B cell (primary cell): ENCODE measurements at regions not wholly inside any gene's neighbourhood (a gene's known extent, or its start where the extent isn't known, plus 50 kb on each side); places are given as distances from the start of the nearest gene placed in this dataset.

ENCODE experiments used
- ATAC-seq: fragments of 200-7000 bp; cut with Tn5 transposase; one replicate; pipeline ENCODE4 v1.10.0; 2021; ENCODE audit warnings: low read depth, mild to moderate bottlenecking, moderate number of reproducible peaks, moderate library complexity
- CTCF ChIA-PET: fragments of 350-600 bp; sonication (Branson Sonifier 250); formaldehyde crosslinking; loops from one replicate; lab custom pipeline; 2021; ENCODE audit warnings: antibody characterized with exemption, inconsistent platforms; lab: Charles Lee
- POLR2A ChIA-PET: fragments of 350-600 bp; sonication (Branson Sonifier 250); formaldehyde crosslinking; loops from one replicate; lab custom pipeline; 2021; ENCODE audit warnings: antibody characterized with exemption; lab: Charles Lee
- DNase-seq: peaks from one replicate; pipeline ENCODE4 v3.0.0; 2013
- H2AFZ ChIP-seq: 2 replicates; pipeline ENCODE4 v1.6.1; 2012; ENCODE audit warnings: mild to moderate bottlenecking, low read depth, low read length; ENCODE audit not compliant: insufficient read depth, poor library complexity, severe bottlenecking
- H3K27ac ChIP-seq, 2 donors: 1 replicate in 1 of 2; 2 replicates in 1 of 2; pipeline ENCODE4 v1.5.1; 2012 to 2013; ENCODE audit warnings: low read length in 2 of 2, mild to moderate bottlenecking in 2 of 2, moderate library complexity in 1 of 2
- H3K27me3 ChIP-seq, 4 experiments: fragments of 200-600 bp in 1 of 4; sonication (generic) in 1 of 4; replicated peaks in 1 of 4; 1 replicate in 2 of 4; 2 replicates in 2 of 4; pipeline versions ENCODE4 v1.6.1 to v1.7.0; 2013 to 2016; ENCODE audit warnings: low read length in 3 of 4, mild to moderate bottlenecking in 2 of 4, mixed read lengths in 1 of 4, moderate library complexity in 1 of 4; ENCODE audit not compliant: insufficient read depth in 4 of 4, control insufficient read depth in 3 of 4; ENCODE audit errors: control extremely low read depth in 1 of 4
- H3K36me3 ChIP-seq, 2 experiments: replicated peaks in 1 of 2; 1 replicate in 1 of 2; 2 replicates in 1 of 2; pipeline versions ENCODE4 v1.6.1 to v1.7.1; 2013; ENCODE audit warnings: low read length in 1 of 2; ENCODE audit not compliant: insufficient read depth in 2 of 2, control insufficient read depth in 1 of 2; ENCODE audit errors: control extremely low read depth in 1 of 2, extremely low read depth in 1 of 2
- H3K4me1 ChIP-seq, 2 donors: fragments of 200-600 bp in 1 of 2; sonication (generic) in 1 of 2; 1 replicate in 1 of 2; 2 replicates in 1 of 2; pipeline versions ENCODE4 v1.5.1 to v1.6.1; 2013 to 2017; ENCODE audit warnings: low read length in 2 of 2; ENCODE audit not compliant: control insufficient read depth in 2 of 2, insufficient read depth in 2 of 2
- H3K4me2 ChIP-seq: replicated peaks from 2 replicates; pipeline ENCODE3; 2012; ENCODE audit warnings: mild to moderate bottlenecking, low read depth, low read length; ENCODE audit not compliant: poor library complexity, severe bottlenecking
- H3K4me3 ChIP-seq, 5 experiments: fragments of 200-600 bp in 1 of 5; sonication (generic) in 1 of 5; 1 replicate in 3 of 5; 2 replicates in 2 of 5; pipeline versions ENCODE4 v1.5.1 to v1.7.0; 2011 to 2016; ENCODE audit warnings: low read length in 4 of 5, mild to moderate bottlenecking in 4 of 5, low read depth in 2 of 5, control low read depth in 1 of 5, moderate library complexity in 1 of 5; ENCODE audit not compliant: insufficient read depth in 1 of 5; ENCODE audit errors: control extremely low read depth in 1 of 5, extremely low read depth in 1 of 5
- H3K79me2 ChIP-seq: fragments of 200-600 bp; sonication (generic); one replicate; pipeline ENCODE4 v1.6.0; 2016; ENCODE audit warnings: low read length; ENCODE audit not compliant: control insufficient read depth, insufficient read depth
- H3K9ac ChIP-seq: fragments of 200-600 bp; sonication (generic); 2 replicates; pipeline ENCODE4 v1.6.1; 2017; ENCODE audit warnings: mild to moderate bottlenecking, low read length, moderate library complexity
- H3K9me3 ChIP-seq, 3 donors: one replicate each; pipeline versions ENCODE4 v1.6.1 to v1.7.1; 2013; ENCODE audit warnings: low read length in 2 of 3; ENCODE audit not compliant: control insufficient read depth in 2 of 3, insufficient read depth in 1 of 3; ENCODE audit errors: control extremely low read depth in 1 of 3
- H4K20me1 ChIP-seq: 2 replicates; pipeline ENCODE4 v1.6.0; 2012; ENCODE audit warnings: mild to moderate bottlenecking, low read length; ENCODE audit not compliant: insufficient read depth, control insufficient read depth, poor library complexity, severe bottlenecking
- H3K27ac Mint-ChIP-seq: one replicate; pipeline ENCODE4 v1.8.0; 2021; ENCODE audit warnings: mixed read lengths
- H3K27me3 Mint-ChIP-seq: one replicate; pipeline ENCODE4 v1.8.0; 2021; ENCODE audit warnings: mixed read lengths
- H3K4me1 Mint-ChIP-seq: one replicate; pipeline ENCODE4 v1.8.0; 2021; ENCODE audit warnings: mixed read lengths
- H3K4me3 Mint-ChIP-seq: one replicate; pipeline ENCODE4 v1.8.0; 2021; ENCODE audit warnings: mixed read lengths
- H3K9me3 Mint-ChIP-seq: one replicate; pipeline ENCODE4 v1.8.0; 2022; ENCODE audit warnings: mixed read lengths; ENCODE audit not compliant: insufficient read depth
- CTCF ChIP-seq: fragments of 200-600 bp; IDR thresholded peaks from one replicate; pipeline ENCODE4 v1.8.0; 2022; ENCODE audit warnings: antibody characterized with exemption, mild to moderate bottlenecking
- EZH2 ChIP-seq: IDR thresholded peaks from 2 replicates; pipeline ENCODE4 v1.6.1; 2012; ENCODE audit warnings: borderline replicate concordance, low read depth, mild to moderate bottlenecking, moderate library complexity, low read length; ENCODE audit not compliant: insufficient read depth, poor library complexity, severe bottlenecking
- WGBS: methylation state at CpG from one replicate; pipeline ENCODE4 v1.1.5; 2013; ENCODE audit warnings: missing lambda C conversion rate; ENCODE audit not compliant: insufficient coverage; 5-methylcytosine and 5-hydroxymethylcytosine counted together
- intact Hi-C: fragments of 100-400 bp; cut with micrococcal nuclease; formaldehyde crosslinking; loops from one replicate; pipeline ENCODE4 v1.10.0; 2022

DNA sequence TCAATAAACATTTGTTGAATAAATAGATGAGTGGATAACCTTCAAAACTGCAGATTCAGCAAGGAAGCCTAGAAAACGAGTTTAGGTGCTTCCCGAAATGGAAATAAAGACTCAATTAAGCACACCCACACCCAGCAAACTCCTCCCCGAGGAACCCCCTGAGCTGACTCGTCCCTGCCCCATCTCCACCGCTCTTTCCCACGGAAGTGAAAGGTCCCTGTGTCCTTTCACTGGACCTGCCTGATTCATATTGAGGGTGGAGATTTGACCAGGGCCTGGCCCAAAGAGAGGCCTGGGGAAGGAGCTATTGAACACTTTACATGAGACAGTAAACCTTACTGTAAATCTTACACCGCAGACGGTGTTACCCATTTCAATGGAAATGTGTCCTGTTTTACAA lies 129.1 kb downstream of the CPZ start:
- Mint-ChIP-seq H3K9me3 (no peaks in the 10 kb centered on the region), H3K4me1 (no peaks in the 10 kb centered on the region)

DNA sequence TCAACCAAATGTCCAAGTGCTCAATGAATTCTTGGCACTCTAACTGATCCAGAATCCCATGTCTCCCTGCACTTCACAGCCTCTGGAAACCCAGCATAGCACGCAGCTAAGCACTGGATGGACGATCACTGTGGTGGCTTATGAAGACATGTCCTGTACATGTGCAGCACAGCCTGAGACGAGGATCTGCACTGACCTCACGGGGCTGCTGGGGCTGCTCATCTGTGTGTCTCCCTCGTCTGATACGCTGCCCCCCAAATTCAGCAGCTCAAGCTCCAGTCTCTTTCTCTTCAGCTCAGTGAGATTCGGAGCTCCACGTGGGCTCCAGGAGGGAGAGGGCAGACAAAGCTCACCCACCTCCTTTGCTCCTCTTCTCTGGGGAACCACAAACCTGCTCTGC lies 126.9 kb downstream of the CPZ start:
- H3K9ac ChIP-seq = no peak overlapping the region
- no peak for ATAC-seq
- H3K9me3 Mint-ChIP-seq = peaks cover 5% of the 10 kb centered on the region
- no peaks in the 10 kb centered on the region for H3K27me3 Mint-ChIP-seq
- no peak overlapping the region for H3K4me2 ChIP-seq
- no peaks in the 10 kb centered on the region for H4K20me1 ChIP-seq
- no peaks in the 10 kb centered on the region for H3K4me1 Mint-ChIP-seq
- H3K79me2 ChIP-seq = no peaks in the 10 kb centered on the region
- 84% methylated on average over 8 of the region's 8 CpGs for WGBS
- CTCF ChIA-PET = no interaction called here
- POLR2A ChIA-PET = no interaction called here
- H3K4me3 Mint-ChIP-seq = no peak overlapping the region
- no peak for DNase-seq
- no peak overlapping the region for H3K4me3 ChIP-seq
- H3K27ac ChIP-seq = no peak overlapping the region
- no peaks in the 10 kb centered on the region for H3K4me1 ChIP-seq
- no peaks in the 10 kb centered on the region for H3K27me3 ChIP-seq
- no peak overlapping the region for H2AFZ ChIP-seq
- intact Hi-C loops = no loop called here
- peaks cover 0 to 12% (median 0%) of the 10 kb centered on the region in 3 donors for H3K9me3 ChIP-seq
- H3K27ac Mint-ChIP-seq = no peak overlapping the region
- TF ChIP-seq EZH2 = no peak
- no peak for TF ChIP-seq CTCF
- no peaks in the 10 kb centered on the region for H3K36me3 ChIP-seq

More for the DNA sequence above, 129.1 kb downstream of the CPZ start:
- Histone ChIP-seq H3K79me2 (no peaks in the 10 kb centered on the region), H3K4me2 (no peak overlapping the region), H3K27ac (no peak overlapping the region), H3K4me1 (no peaks in the 10 kb centered on the region), H3K36me3 (no peaks in the 10 kb centered on the region), H3K9ac (no peak overlapping the region), H3K9me3 (peaks cover 0 to 12% (median 0%) of the 10 kb centered on the region in 3 donors), H3K27me3 (no peaks in the 10 kb centered on the region), H3K4me3 (no peak overlapping the region), H4K20me1 (no peaks in the 10 kb centered on the region), H2AFZ (no peak overlapping the region)
- no CpG with 5 or more reads among the region's 8 CpGs for WGBS
- H3K4me3 Mint-ChIP-seq = no peak overlapping the region
- DNase-seq (no peak), ATAC-seq (no peak)
- TF ChIP-seq CTCF = no peak
- intact Hi-C loops = no loop called here
- POLR2A ChIA-PET = no interaction called here
- CTCF ChIA-PET = no interaction called here
- H3K27ac Mint-ChIP-seq = no peak overlapping the region
- no peaks in the 10 kb centered on the region for H3K27me3 Mint-ChIP-seq
